ENCODE measurements at regions not wholly inside any gene's neighbourhood (a gene's known extent, or its start where the extent isn't known, plus 50 kb on each side); places are given as distances from the start of the nearest gene placed in this dataset.

DNA sequence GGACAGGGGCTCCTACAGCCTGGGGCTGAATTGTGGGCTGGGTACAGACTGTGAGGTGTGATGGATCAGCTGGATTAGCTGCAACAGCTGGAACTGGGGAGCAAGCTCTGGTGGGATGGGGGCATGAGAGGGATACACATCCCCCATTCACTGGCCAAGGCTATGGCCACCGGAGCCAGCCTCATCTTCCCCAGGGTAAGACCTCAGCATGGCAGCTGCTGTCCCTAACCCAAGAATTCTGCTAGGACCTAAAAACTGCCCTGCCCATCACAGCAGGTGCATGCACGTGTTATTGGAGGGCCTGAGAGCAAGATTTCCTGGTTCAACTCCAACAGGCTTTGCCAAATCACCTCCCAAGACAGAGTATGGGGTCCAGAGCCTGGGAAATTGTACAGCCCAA is 258.6 kb upstream of the AGTR2 start:
- FAIRE-seq (no peak), DNase-seq (ENCODE audit: low read depth, low spot score) (no peak), ATAC-seq (no peak)
- no peak overlapping the region for H3K4me3 ChIP-seq
- intact Hi-C loops (cut with micrococcal nuclease; ENCODE audit: unreplicated experiment), result loop anchor here (1.0 kb wide), 1 partner anchor 27 kb away; no protein-coding TSS in a partner anchor
- H3K9ac ChIP-seq (ENCODE audit: control insufficient read depth, insufficient read depth, low read length), result no peak overlapping the region
- no peaks in the 10 kb centered on the region for H3K36me3 ChIP-seq (ENCODE audit: control insufficient read depth in 2 of 2, insufficient read depth in 2 of 2, low read length in 1 of 2)
- H4K20me1 ChIP-seq (ENCODE audit: control insufficient read depth, insufficient read depth), result no peaks in the 10 kb centered on the region
- WGBS (ENCODE audit: insufficient coverage, insufficient replicate concordance, low lambda C conversion rate, missing lambda C conversion rate), result 4% methylated on average over 2 of the region's 2 CpGs
- ChIA-PET RAD21 (ENCODE audit: unreplicated experiment) (no interaction called here), SMC1A (ENCODE audit: uncharacterized antibody, unreplicated experiment) (interaction anchor here (0.6 to 1.4 kb wide), 4 partner anchors 10 to 221 kb away, joined by 3 to 7 read pairs (median 4); no protein-coding TSS in a partner anchor), POLR2A (interaction anchor here (1.2 kb wide), 1 partner anchor 28 kb away, joined by 3 read pairs; no protein-coding TSS in a partner anchor), CTCF (interaction anchor here (0.6 to 2.3 kb wide), 7 partner anchors 28 to 641 kb away, joined by 3 to 9 read pairs (median 4); no protein-coding TSS in a partner anchor)
- H3K79me2 ChIP-seq (ENCODE audit: control insufficient read depth, insufficient read depth, low read length), result no peaks in the 10 kb centered on the region
- TF ChIP-seq, protein P1, sequence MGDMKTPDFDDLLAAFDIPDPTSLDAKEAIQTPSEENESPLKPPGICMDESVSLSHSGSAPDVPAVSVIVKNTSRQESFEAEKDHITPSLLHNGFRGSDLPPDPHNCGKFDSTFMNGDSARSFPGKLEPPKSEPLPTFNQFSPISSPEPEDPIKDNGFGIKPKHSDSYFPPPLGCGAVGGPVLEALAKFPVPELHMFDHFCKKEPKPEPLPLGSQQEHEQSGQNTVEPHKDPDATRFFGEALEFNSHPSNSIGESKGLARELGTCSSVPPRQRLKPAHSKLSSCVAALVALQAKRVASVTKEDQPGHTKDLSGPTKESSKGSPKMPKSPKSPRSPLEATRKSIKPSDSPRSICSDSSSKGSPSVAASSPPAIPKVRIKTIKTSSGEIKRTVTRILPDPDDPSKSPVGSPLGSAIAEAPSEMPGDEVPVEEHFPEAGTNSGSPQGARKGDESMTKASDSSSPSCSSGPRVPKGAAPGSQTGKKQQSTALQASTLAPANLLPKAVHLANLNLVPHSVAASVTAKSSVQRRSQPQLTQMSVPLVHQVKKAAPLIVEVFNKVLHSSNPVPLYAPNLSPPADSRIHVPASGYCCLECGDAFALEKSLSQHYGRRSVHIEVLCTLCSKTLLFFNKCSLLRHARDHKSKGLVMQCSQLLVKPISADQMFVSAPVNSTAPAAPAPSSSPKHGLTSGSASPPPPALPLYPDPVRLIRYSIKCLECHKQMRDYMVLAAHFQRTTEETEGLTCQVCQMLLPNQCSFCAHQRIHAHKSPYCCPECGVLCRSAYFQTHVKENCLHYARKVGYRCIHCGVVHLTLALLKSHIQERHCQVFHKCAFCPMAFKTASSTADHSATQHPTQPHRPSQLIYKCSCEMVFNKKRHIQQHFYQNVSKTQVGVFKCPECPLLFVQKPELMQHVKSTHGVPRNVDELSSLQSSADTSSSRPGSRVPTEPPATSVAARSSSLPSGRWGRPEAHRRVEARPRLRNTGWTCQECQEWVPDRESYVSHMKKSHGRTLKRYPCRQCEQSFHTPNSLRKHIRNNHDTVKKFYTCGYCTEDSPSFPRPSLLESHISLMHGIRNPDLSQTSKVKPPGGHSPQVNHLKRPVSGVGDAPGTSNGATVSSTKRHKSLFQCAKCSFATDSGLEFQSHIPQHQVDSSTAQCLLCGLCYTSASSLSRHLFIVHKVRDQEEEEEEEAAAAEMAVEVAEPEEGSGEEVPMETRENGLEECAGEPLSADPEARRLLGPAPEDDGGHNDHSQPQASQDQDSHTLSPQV (IDR thresholded peaks at IDR 0.05), result no peak
- no peak for TF ChIP-seq ZNF217 (IDR thresholded peaks at IDR 0.05)
- TF ChIP-seq NR2C1 (IDR thresholded peaks at IDR 0.05), result no peak
- TF ChIP-seq MEF2A (IDR thresholded peaks at IDR 0.05; ENCODE audit: insufficient read depth, low read depth, low read length), result no peak
- no peak for TF ChIP-seq CHD2 (IDR thresholded peaks at IDR 0.05; ENCODE audit: borderline replicate concordance, low read depth, low read length)
- TF ChIP-seq DPF2 (IDR thresholded peaks at IDR 0.05), result no peak
- TF ChIP-seq, protein P2, sequence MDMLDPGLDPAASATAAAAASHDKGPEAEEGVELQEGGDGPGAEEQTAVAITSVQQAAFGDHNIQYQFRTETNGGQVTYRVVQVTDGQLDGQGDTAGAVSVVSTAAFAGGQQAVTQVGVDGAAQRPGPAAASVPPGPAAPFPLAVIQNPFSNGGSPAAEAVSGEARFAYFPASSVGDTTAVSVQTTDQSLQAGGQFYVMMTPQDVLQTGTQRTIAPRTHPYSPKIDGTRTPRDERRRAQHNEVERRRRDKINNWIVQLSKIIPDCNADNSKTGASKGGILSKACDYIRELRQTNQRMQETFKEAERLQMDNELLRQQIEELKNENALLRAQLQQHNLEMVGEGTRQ (IDR thresholded peaks at IDR 0.05; ENCODE audit: borderline replicate concordance, low read depth, low read length), result no peak
- no peak for TF ChIP-seq MXI1 (IDR thresholded peaks at IDR 0.05; ENCODE audit: low read depth, low read length)
- TF ChIP-seq ZBTB33 (IDR thresholded peaks at IDR 0.05), result no peak
- H3K4me1 ChIP-seq (ENCODE audit: control insufficient read depth, insufficient read depth, low read length), result no peaks in the 10 kb centered on the region
- in situ Hi-C loops (cut with MboI), result loop anchor here (5.0 kb wide), 1 partner anchor 35 kb away; no protein-coding TSS in a partner anchor
- H2AFZ ChIP-seq (ENCODE audit: control insufficient read depth, low read depth, low read length), result no peak overlapping the region
- H3K4me2 ChIP-seq (ENCODE audit: control insufficient read depth, insufficient read depth), result no peak overlapping the region
- H3K27me3 ChIP-seq (replicated peaks in 1 of 2; ENCODE audit: control insufficient read depth in 2 of 2, insufficient read depth in 2 of 2, low read length in 1 of 2), result no peaks in the 10 kb centered on the region
- no TSS peak for BruUV-seq (replicated peaks)
- H3K27ac ChIP-seq (ENCODE audit: control insufficient read depth, insufficient read depth), result no peak overlapping the region
- no peaks in the 10 kb centered on the region; the same call in 2 of the 3 replicates for H3K9me3 ChIP-seq (replicated peaks; ENCODE audit: control insufficient read depth, insufficient read depth, low read length)

Data from GM12878 (cell line).